OCI-LY1 (cell line): ENCODE measurements at regions not wholly inside any gene's neighbourhood (a gene's known extent, or its start where the extent isn't known, plus 50 kb on each side); places are given as distances from the start of the nearest gene placed in this dataset.

Experiments used
- CTCF ChIP-seq: fragments of 200-600 bp; sonication (generic), shearing (Covaris generic); IDR thresholded peaks from 2 replicates; pipeline ENCODE4 v1.5.1; 2017; ENCODE audit warnings: mild to moderate bottlenecking, antibody characterized with exemption, low read length, moderate library complexity, mixed read lengths
- EZH2 ChIP-seq: fragments of 200-600 bp; sonication (generic), shearing (Covaris generic); IDR thresholded peaks from 2 replicates; pipeline ENCODE4 v1.8.0; 2017; ENCODE audit warnings: borderline replicate concordance, mixed run types, mild to moderate bottlenecking, antibody characterized with exemption, low read length, moderate library complexity, mixed read lengths

- TF ChIP-seq CTCF: no peak
- TF ChIP-seq EZH2: no peak
These were observed 441.4 kb downstream of the PCDH20 start for GRCh38 chr13:60974296-60974695.
